Testis (tissue), 2 donors: ENCODE measurements at regions not wholly inside any gene's neighbourhood (a gene's known extent, or its start where the extent isn't known, plus 50 kb on each side); places are given as distances from the start of the nearest gene placed in this dataset.
"Not testable (repeated sequence)": the region's sequence is repeated elsewhere in the genome, so short reads cannot be mapped to it uniquely, and the experiment has no call there.

Experiments
- CTCF ChIP-seq, 3 experiments: fragments of 450-650 bp in 2 of 3; fragments of 200-600 bp in 1 of 3; sonication (generic) in 1 of 3; IDR thresholded peaks; one replicate each; pipeline ENCODE4 v1.5.1; 2016 to 2019; ENCODE audit warnings: antibody characterized with exemption in 3 of 3, mild to moderate bottlenecking in 2 of 3, moderate library complexity in 1 of 3
- POLR2A ChIP-seq: fragments of 450-650 bp; IDR thresholded peaks from one replicate; pipeline ENCODE4 v1.6.1; 2017; ENCODE audit warnings: antibody characterized with exemption, mild to moderate bottlenecking, moderate library complexity

- TF ChIP-seq CTCF (IDR thresholded peaks at IDR 0.05); POLR2A: not testable (repeated sequence)
Observed at GRCh38 chr1:96152957-96153356, 568.6 kb upstream of the PTBP2 start.
